HG02610 (cell line): ENCODE measurements at regions not wholly inside any gene's neighbourhood (a gene's known extent, or its start where the extent isn't known, plus 50 kb on each side); places are given as distances from the start of the nearest gene placed in this dataset.
"Not testable (repeated sequence)": the region's sequence is repeated elsewhere in the genome, so short reads cannot be mapped to it uniquely, and the experiment has no call there.

Experiments used
- ATAC-seq: cut with Tn5 transposase; IDR thresholded peaks from one replicate; pipeline ENCODE4 v1.9.1; 2021; ENCODE audit warnings: mild to moderate bottlenecking, moderate library complexity; ENCODE audit not compliant: unreplicated experiment

DNA sequence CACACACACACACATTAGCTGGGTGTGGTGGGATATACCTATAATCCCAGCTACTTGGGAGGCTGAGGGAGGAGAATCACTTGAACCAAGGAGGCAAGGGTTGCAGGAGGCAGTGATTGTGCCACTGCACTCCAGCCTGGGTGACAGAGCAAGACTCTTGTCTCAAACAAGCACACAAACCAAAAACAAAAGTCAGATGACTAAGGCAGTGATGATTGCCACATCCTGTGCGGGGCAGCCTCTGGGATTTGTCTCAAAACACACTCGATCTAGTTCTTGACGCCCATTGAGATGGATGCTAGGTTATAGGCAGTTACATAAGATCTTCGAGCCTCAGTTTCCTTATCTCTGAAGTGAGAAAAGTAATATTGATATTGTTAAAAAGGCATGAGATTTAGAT, 57.8 kb upstream of the NBPF8 start:
- not testable (repeated sequence) for ATAC-seq

- ATAC-seq: not testable (repeated sequence)
Observed at GRCh38 chr1:120356170-120356569, 58.7 kb upstream of the NBPF8 start.

GRCh38 chr1:120354618-120355184, 60.1 kb upstream of the NBPF8 start:
- ATAC-seq: peak; percentile 90

- not testable (repeated sequence) for ATAC-seq
Observed at GRCh38 chr1:120342231-120343073, 72.4 kb upstream of the NBPF8 start.

DNA sequence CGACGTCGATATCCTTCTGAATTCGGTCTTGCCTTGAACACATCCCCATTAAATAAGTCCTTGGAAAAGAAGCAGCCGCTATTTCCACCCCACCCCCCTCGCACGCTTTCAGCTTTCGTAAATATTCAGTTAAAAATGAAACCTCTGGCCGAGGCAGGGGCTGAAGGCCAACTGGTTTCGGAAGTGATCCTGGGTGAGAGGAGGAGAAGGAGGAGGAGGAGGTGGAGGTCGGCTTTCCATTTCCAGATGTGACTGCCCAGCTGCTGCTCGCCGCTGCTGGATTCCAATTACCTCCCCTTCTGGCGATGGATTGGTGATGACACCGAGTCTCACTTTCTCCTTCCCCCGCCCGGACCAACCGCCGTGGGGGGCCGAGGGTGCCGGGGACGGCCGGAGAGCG, 73.1 kb upstream of the NBPF8 start:
- not testable (repeated sequence) for ATAC-seq

DNA sequence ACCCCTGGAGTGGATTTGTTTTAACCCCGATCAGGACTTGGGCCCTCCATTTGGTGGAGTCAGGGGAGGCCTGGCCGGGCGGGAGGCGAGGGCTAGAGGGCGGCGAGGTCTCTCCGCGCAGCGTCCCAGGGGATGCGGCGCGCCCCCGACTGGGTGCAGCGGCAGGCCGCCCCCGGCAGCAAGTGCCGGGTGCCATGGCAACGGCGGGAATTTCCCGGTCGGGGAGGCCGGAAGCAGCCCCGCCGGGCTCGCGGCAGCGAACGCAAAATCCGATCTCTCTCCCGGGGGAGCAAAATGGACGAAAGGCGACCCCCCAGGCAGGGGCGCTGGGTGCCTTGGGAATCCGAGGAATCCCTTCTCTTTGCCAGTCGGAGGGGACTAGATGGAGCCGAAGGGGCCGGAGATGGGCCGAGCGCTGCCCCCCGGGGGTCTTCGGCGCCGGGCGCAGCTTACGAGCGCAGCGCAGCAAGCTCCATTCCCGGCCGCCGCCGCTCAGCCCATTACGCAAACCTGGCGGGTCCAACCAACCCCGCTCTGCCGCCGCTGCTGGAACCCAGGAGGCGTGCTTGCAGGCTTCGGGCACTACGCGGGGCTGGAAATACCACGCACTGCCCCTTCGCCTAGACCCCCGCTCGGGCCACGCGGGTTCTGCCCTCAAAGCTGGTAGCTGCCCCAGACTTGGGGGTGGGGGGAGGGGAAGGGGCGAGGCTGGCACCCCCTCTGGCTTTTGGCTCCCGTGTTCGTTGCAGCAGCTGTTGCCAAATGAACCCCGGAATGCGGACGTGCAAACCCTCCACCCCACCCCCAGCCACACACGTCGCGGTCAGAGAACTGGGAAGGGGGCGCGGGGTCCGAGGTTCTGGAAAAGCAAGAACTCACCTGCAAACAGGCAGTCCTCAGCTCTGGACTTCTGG, 73.7 kb upstream of the NBPF8 start:
- ATAC-seq: not testable (repeated sequence)

DNA sequence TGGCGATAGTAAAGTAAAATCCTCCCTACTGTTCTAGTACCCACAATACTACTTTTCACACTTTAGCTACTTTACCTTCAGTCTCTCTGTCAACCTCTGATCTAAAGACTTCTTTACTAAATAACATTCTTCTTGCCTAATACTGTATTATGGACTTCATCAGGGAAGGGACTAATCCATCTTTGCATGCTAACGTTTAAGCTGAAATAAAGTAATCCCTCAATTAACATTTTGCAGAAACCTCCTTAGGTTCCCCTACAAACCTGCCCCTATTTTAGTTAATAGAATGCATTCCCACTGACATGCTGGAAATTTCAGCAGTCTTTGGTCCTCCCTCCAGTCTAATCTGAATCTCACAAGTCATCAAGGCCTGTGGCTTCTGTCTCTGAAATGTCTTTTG, 99.1 kb upstream of the NBPF8 start:
- ATAC-seq: not testable (repeated sequence)

GRCh38 chr1:120311930-120312329, 102.9 kb upstream of the NBPF8 start:
- ATAC-seq: not testable (repeated sequence)

GRCh38 chr1:120308940-120309578, 105.8 kb upstream of the NBPF8 start:
- not testable (repeated sequence) for ATAC-seq

- not testable (repeated sequence) for ATAC-seq
Observed at GRCh38 chr1:120305046-120305445, 109.8 kb upstream of the NBPF8 start.

DNA sequence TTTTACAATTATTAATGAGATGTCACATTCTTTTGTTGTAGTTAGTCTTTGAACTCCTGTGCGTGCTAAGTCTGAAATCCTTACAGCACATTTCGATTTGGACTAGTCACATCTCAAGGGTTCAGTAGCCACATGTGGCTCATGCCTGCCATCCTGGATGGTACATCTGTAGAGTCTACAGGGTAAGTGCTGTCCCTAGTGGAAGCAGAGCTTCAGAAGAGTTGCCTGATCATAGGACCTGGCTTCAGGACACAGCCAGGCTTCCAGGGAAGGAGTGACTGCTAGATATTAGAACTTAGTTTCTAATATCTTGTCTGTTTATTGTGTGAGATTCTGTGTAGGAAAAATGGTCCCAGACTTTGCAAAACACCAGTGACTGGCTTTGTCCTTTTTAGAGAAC, 110.5 kb upstream of the NBPF8 start:
- not testable (repeated sequence) for ATAC-seq

GRCh38 chr1:120299433-120300057, 115.3 kb upstream of the NBPF8 start:
- not testable (repeated sequence) for ATAC-seq

GRCh38 chr1:120298487-120298886, 116.3 kb upstream of the NBPF8 start:
- ATAC-seq: not testable (repeated sequence)

GRCh38 chr1:120297345-120297953, 117.4 kb upstream of the NBPF8 start:
- ATAC-seq: not testable (repeated sequence)

DNA sequence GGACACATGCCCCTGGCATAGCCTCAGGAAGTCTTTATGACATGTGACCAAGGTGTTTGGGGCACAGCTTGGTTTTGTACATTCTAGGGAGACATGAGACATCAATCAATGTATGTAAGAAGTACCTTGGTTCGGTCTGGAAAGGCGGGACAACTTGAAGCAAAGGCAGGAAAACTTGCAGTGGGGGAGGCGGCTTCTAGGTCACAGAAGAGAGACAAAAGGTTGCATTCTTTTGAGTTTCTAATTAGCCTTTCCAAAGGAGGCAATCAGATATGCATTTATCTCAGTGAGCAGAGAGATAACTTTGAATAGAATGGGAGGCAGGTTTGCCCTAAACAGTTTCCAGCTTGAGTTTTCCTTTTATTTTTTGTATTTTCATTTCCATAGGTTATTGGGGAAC, 113.8 kb upstream of the SEC22B start:
- ATAC-seq: not testable (repeated sequence)

- ATAC-seq: not testable (repeated sequence)
Observed at GRCh38 chr1:120289601-120290074, 113.3 kb upstream of the SEC22B start.

DNA sequence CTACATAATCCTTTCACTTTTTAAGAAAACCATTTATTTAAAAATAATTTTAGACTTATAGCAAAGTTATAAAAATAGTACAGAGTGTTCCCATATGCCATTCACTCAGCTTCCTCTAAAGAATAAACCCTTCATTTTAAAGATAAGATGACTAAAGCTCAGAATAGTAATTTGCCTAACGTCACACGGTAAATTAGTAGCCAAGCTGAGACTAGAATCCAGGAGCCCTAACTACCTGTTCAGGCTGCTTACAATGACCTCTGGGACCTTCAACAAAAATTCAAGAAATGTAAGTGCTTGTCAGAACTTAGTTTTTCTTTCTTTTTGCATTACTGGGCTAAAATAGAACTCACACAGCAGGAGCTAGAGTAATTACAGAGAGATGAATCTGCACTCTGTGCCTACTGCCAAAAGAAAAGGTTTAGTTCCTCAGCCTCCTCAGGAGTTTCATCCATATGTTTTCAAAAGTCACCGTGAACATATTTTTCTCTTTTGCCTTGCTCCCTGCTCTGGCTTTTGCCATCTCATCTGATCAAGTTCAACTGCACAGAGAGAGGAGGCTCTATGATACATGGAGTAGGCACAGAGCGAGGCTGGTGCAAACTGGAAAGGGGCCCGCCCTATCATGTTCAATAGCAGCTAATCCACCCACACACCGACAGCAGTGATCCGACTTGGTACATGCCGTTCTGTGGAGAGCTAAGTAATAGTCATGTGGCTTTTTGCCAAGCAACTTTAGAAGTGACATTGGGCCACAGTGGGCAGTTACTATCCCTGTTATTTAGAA, 112.7 kb upstream of the SEC22B start:
- ATAC-seq: not testable (repeated sequence)

- not testable (repeated sequence) for ATAC-seq
Observed at GRCh38 chr1:120288167-120288566, 111.8 kb upstream of the SEC22B start.
